PC-9 (cell line): ENCODE measurements at regions not wholly inside any gene's neighbourhood (a gene's known extent, or its start where the extent isn't known, plus 50 kb on each side); places are given as distances from the start of the nearest gene placed in this dataset.

Experiments used
- EZH2 ChIP-seq: fragments of 200-600 bp; sonication (generic); IDR thresholded peaks from 2 replicates; pipeline ENCODE4 v1.8.0; 2017; ENCODE audit warnings: antibody characterized with exemption, low read depth
- TF ChIP-seq, protein P1 (sequence below): fragments of 200-600 bp; sonication (generic); conservative IDR thresholded peaks from 2 replicates; pipeline ENCODE4 v1.6.1; 2017; ENCODE audit warnings: mixed run types, antibody characterized with exemption, mild to moderate bottlenecking, moderate library complexity

DNA sequence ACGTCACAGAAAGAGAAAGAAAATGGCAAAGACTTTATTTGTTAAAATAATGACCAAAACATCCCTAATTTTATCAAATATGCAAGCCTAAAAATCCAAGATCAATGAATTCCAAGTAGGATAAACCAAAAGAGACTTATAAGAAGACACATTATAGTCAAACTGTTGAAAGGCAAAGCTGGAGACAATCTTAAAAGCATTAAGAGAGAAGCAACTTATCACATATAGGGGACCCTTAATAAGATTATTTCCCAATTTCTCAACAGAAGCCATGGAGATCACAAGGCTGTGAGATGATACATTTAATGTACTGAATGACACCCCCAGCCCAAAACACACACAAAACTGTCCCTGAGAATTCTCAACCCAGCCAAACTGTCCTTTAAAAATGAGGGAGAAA lies 228.7 kb downstream of the COG6 start:
- TF ChIP-seq, protein P1, sequence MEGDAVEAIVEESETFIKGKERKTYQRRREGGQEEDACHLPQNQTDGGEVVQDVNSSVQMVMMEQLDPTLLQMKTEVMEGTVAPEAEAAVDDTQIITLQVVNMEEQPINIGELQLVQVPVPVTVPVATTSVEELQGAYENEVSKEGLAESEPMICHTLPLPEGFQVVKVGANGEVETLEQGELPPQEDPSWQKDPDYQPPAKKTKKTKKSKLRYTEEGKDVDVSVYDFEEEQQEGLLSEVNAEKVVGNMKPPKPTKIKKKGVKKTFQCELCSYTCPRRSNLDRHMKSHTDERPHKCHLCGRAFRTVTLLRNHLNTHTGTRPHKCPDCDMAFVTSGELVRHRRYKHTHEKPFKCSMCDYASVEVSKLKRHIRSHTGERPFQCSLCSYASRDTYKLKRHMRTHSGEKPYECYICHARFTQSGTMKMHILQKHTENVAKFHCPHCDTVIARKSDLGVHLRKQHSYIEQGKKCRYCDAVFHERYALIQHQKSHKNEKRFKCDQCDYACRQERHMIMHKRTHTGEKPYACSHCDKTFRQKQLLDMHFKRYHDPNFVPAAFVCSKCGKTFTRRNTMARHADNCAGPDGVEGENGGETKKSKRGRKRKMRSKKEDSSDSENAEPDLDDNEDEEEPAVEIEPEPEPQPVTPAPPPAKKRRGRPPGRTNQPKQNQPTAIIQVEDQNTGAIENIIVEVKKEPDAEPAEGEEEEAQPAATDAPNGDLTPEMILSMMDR: no peak
- no peak for TF ChIP-seq EZH2
